DMS114 treated with DMSO at 0.1 percent for 48 hours (cell line): ENCODE measurements at regions not wholly inside any gene's neighbourhood (a gene's known extent, or its start where the extent isn't known, plus 50 kb on each side); places are given as distances from the start of the nearest gene placed in this dataset.

Experiments used
- DNase-seq: peaks from one replicate; lab custom pipeline; 2025; ENCODE audit not compliant: unreplicated experiment; lab: John Stamatoyannopoulos, UW

DNA sequence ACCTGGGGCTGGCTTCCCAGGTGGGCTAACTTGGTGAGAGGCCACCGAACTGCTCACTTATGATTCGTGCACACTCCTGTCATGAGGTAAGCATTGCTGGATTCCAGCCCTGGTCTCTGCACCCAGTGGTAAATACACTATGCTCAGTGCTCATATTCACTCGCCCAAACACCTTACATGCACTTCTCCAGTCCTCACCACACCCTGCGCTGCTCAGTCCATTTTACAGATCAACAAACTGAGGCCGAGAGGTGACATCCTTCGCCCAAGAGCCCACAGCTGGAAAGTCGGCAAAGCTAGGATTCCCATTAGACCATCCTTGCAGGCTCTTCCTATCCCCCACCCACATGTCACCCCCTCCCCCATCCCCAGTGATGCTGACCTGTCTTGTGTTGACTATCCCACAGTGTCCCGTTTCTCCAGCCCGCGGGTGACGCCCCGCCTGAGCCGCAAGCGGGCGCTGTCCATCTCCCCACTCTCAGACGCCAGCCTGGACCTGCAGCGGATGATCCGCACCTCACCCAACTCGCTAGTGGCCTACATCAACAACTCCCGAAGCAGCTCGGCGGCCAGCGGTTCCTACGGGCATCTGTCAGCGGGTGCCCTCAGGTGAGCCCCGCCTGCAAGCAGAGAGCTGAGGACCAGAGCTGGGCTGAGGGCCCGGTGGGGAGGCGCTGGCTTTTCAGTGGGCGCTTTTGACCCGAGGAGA is 232.8 kb downstream of the GLI2 start:
- DNase-seq = no peak

DNA sequence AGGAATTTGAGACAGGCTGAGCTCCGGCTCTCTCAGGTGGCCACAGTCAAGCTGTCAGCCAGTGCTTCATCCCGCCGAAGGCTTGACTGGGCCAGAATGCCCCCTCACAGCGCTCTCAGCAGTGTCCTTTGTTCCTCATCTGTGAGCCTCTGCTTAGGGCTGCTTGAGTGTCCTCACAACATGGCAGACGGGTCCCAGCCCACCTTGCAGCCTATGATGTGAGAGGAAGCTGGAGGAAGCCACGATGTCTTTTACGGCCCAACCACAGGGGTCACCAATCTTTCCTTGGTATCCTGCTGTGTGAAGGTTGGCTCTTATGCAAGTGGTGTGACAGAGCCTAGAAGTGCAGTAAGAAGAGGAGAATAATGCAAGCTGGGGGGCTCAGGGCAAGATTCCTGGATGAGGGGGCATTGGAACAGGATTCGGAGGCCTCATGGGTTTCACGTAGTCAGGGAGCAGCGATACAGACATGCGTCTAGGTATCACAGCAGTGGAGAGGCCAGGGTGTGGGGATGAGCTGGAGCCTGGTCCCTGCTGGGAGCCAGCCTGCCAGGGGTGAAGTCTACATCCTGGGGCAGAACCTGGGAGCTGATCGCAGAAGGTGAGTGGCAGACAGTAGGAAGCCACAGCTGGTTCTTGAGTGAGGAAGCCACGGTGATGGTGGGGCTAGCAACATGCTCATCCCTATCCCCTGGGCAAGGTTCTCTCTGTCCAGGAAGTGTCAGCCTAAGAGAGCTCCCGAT is 234.1 kb downstream of the GLI2 start:
- DNase-seq = no peak

DNA sequence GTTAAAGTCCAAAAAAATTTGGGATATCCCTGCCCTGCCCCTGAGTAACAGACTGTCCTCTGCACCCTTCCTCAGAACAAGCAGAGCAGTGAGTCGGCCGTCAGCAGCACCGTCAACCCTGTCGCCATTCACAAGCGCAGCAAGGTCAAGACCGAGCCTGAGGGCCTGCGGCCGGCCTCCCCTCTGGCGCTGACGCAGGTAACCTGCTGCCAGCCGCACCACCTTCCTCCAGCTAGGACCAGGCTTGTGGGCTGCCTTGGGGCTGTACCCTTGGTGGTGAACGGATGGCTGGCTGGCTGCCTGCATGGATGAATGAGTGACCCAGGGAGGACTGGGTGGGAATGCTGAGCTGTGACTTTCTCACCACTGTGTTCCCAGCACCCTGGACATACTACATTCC is 236.2 kb downstream of the GLI2 start:
- no peak for DNase-seq

DNA sequence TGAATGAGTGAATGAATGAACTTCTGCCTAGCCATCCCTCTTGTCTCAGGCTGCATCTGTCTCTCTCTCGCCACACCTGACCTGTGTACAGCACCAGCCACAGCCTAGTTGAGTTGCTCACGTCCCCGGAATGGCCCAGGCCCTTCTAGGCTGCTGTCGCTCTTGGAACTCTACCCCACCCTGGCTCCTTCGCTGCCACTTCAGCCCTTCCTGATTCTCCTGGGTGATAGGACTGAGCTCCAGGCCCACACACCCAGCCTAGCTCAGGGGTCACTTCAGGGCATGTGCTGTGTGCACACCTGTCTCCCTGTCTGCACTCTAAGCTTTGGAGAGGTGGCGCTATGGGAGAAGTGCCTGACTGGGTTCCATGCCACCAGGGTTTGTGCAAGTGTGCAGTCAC is 236.6 kb downstream of the GLI2 start:
- DNase-seq = no peak

DNA sequence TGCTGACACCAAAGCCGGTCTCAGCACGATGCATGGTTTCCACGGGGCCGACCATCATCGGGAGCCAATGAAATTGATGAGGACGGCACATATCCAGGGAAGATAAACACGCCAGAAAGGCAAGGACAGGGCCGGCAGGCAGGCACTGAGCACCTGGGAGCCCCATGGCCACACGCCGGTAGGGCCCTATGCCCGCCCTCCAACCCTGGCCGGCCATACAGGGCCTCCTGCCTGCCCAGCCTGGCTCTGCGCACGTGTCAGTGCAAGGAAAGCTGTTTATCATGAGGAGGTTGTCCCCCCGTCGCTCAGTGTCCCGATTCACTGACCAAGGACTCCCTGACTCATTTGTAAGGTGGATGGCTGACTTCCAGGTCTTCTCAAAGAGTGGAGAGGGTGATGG is 237.5 kb downstream of the GLI2 start:
- no peak for DNase-seq

DNA sequence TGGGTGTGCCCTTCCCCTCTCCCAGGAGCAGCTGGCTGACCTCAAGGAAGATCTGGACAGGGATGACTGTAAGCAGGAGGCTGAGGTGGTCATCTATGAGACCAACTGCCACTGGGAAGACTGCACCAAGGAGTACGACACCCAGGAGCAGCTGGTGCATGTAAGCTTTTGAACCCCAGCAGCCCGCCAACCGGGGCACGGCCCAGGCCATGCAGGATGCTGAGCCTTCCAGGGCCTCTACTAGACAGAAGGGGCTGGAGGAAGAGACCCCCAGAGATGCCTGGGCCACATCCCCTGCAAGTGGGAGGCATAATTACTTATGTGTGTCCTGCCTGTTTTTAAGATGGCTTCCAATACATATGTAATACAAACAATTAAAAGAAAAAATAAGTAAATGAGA is 239.3 kb downstream of the GLI2 start:
- no peak for DNase-seq

DNA sequence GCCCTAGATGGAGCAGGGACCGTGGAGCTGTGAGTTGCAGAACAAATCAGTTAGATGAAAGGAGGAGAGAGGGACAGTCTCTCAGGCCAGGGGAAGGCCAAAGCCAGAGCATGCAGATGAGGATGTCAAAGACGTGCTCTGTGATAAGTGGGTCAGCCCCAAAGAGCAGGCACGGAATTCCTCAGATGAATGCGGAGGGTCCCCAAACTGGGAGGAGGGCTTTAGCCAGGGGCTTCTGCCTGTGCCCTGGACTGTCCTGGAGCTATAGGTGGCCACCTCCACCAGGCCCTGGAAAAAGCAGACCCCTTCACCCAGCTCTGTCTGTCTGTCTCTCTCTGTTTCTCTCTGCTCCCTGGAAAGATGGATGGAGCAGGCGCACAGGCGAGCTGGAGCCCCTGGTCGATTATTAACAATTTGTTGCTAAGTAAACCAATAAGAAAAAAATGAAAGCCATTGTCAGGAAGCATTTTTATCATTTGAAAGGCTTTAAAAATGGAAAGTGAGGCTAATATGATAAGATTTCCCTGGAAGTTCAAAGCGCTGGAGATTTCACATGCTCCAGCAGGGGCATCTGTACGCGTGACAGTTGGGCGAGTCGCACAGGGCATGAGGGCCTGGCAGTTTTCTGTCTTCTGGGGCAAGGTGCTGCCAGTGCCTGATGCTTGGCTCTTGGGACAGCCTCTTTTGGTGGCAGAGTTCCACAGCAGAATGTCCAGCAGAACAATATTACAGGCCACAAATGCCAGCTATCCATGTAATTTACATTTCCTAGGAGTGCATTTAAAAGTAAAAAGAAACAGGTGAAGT is 241.0 kb downstream of the GLI2 start:
- no peak for DNase-seq

DNA sequence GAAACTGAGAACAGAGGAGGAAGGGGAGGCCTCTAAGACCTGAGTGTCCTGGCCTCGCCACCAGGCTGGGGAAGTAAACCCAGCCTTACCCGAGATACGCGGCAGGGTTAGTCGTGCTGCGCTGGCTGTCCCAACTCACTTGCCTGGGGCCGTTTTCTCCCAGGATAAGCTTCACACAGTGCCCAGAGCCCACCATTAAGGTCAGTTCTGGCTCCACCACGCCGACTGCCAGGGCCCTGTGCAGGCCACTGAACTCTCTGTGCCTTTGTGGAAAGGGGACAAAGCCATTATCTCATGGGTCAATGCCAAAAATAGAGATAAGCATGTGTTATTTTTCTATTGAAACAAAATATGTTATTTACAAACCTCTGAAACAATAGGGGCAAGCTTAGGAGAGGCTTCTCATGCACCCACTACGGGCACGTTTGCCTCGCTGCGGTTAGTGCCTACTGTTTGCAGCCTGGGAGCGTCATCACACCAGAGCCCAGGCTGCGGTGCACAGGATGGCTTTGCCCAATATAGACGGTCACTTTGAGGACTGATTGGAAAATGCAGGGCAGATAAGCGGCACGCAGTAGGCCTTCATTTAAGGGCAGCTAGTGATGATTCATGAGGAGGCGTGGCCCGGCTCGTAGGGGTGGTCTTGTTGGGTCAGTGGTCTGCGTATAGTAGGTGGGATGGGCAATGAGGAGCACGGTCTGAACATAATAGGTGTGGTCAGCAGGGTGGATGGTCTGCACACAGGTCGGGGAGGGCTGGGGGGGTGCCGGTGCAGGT is 242.1 kb downstream of the GLI2 start:
- no peak for DNase-seq

DNA sequence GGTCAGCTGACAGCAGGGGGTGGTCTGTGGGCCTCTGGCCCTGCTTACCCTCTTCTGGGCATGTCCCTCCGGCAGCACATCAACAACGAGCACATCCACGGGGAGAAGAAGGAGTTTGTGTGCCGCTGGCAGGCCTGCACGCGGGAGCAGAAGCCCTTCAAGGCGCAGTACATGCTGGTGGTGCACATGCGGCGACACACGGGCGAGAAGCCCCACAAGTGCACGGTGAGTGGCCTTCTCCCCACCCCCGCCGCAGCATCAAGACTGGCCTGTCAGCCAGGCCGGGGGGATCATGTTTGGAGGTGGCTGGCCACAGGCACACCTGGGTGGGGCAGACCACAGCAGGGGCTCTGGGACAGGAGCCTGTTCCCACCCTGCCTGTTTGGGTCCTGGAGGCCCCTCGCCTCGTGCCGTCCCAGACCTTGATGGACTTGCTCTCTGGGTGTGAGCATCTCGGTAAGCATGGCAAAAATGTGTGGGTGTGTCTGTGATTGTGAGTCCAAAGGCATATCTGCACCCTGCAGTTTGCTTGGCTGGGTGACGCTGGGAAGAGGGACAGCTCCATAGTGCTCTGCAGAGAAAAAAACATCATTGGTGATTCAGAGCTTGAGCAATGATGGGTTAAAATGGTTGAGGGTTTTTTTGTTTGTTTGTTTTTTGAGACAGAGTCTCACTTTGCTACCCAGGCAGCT is 242.8 kb downstream of the GLI2 start:
- no peak for DNase-seq

DNA sequence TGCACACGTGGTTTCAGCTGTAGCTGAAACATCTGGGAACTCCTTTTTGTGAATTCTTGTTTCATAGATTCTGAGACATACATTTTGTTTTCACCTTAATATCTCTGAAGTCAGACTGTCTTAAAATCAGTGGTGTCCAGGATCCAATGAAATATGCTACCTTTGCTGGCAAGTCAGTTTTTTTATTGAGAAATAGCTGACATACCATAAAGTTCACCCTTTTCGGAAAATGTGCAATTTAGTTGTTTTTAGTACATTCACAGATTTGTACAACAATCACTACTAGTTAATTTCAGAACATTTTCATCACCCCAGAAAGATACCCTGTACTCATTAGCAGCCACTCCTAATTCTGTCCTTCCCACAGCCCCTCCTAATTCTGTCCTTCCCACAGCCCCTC is 243.7 kb downstream of the GLI2 start:
- no peak for DNase-seq

DNA sequence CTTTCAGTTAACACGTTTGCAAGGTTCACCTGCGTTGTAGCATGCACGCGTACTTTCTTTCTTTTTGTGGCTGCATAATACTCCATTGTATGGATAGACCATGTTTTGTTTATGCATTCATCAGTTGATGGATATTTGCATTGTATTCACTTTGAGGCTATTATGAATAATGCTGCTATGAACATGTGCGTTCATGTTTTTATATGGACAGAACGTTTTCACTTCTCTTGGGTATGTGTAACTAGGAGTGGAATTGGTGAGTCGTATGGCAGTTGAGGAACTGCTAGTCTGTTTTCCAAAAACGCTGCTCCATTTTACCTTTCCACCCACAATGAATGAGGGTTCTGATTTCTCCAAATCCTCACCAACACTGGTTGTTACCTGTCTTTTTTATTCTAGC is 244.3 kb downstream of the GLI2 start:
- DNase-seq = no peak

DNA sequence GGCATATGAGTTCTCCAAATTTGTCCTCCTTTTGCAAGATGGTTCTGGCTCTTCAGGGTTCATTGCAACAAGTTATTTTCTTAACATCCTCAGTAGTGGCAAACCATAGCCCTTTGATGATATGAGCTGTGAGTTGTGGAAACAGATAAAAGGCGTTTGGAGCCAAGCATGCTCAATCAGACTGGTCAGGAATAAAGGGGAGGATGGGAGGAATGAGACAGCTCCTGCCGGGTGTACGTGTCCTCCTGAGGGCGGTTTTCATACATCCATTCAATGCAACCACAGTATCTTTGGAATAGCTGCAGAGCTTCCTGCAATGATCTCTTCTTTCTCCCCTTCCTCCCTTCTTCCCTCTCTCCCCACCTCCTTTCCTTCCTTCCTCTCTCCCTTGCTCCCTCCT is 245.8 kb downstream of the GLI2 start:
- DNase-seq = no peak

DNA sequence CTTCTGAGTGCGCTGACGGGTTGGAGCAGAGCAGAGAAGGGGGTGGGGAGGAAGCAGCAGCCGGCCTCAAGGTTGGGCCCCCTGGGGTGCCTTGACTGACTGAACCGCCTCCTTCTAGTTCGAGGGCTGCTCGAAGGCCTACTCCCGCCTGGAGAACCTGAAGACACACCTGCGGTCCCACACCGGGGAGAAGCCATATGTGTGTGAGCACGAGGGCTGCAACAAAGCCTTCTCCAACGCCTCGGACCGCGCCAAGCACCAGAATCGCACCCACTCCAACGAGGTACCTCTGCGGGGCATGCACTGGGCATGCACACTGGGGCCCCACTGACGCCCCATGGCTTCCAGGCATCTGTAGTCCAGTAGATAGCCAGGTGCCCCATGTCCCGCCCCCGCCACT is 246.9 kb downstream of the GLI2 start:
- DNase-seq = no peak

DNA sequence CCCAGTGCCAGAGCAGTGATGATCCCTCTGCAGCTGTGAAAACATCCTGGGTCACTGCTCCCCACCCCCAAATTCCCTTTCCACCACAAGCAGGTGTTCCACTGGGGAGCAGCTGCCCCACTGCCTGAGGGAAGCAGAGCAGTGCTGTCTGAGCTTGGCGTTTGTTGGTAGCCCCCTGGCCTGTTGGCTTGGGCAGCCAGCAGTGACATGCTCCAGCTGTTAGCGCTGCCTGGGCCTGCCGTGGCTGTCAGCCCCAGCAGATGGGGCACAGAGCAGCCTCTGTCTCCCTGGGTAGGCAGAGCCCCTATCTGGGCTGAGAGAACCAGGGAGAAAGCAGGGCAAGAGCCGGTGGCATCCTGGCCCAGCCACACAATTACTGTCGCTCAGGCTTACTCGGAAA is 247.7 kb downstream of the GLI2 start:
- DNase-seq = no peak

DNA sequence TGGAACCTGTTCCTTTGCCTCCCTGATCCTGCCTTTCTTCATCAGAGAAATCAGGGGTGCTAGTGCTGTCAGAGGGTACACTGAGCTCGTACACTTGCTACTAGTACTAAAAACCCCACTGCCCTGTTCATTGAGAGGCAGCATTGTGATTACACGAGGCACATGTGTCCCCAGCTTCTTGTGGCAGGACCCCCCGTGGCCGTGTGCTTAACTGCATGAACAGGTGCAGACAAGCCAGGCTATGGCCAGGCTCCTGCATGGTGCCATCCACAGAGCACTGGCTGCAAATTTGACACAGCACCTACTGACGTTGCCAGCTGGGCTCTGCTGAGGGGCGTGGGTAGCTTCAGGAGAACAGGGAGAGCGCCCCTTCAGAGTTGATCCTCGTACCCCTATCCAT is 248.4 kb downstream of the GLI2 start:
- DNase-seq = no peak

DNA sequence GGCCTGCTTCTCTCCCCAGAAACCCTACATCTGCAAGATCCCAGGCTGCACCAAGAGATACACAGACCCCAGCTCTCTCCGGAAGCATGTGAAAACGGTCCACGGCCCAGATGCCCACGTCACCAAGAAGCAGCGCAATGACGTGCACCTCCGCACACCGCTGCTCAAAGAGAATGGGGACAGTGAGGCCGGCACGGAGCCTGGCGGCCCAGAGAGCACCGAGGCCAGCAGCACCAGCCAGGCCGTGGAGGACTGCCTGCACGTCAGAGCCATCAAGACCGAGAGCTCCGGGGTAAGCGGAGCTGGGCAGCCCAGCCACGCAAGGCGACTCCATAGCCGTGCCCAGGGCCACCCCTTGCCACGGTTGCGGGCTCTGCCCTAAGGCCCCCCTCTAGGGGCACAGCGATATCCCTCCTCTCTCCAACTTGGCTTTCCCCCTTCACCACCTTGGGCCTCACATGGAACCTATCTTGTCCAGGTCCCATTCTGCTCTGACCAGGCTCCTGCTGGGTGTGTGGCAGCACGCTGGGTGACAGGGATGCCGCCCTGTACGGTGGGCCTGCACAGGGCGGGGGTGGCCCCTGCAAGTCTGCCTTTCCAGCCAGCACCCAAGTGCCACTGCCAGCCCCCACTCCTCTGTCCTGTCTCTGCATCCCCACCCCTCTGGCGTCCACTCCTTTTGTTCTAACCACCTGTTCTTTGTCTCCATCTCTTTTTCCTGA is 248.9 kb downstream of the GLI2 start:
- no peak for DNase-seq

DNA sequence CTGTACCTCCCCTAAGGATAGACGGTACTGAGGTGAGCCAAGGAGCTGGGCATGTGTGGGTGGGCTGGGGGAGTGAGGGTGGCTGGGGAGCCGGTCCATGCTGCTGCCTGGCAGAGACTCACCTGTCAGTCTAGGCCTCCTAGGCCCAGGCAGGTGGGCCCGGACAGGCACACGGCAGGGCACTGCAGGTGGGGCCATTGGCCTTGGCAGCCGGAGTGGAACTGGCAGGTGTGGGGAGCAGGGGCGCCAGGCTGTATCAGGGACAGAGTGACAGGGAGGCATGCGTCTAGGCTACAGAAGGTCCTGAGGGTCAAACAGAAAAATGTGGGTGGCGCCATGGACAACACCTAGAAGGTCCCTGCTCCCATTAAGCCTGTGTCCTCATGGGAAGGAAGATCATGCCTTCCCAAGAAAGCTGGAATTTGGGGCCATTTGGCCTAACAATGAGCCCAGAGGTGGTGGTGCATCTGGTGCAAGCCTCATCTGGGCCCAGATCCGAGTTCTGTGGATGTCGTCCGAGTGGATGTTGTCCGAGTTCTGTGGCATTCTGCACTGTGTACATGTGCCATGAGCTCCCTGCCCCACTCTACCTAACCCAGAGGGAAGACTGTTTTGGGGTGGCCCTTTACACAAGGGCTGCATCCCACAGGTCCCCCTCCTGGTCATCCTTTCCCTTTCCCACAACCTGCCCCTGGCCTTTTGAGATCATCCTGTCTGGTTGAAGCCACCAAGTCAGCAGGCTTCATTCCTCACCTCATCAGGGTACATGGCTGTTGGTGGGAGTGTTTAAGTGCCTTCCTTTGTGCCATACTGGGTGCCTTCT is 249.7 kb downstream of the GLI2 start:
- DNase-seq = no peak

DNA sequence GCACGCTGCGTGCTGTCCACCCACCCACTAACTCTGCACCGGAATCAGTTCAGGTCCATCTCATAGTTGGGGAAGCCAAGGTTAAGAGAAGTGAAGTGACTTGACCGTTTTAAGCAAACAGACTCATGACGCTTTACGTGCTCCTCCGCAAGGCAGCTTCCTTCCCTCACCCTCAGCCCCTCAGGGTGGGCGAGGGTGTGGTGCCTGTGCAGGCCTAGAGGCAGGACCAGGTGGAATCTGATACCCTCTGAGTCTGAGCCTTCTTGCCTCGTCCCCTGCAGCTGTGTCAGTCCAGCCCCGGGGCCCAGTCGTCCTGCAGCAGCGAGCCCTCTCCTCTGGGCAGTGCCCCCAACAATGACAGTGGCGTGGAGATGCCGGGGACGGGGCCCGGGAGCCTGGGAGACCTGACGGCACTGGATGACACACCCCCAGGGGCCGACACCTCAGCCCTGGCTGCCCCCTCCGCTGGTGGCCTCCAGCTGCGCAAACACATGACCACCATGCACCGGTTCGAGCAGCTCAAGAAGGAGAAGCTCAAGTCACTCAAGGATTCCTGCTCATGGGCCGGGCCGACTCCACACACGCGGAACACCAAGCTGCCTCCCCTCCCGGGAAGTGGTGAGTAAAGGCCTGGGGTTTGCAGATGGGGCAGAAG is 250.5 kb downstream of the GLI2 start:
- no peak for DNase-seq
